K562 (cell line): ENCODE measurements at regions not wholly inside any gene's neighbourhood (a gene's known extent, or its start where the extent isn't known, plus 50 kb on each side); places are given as distances from the start of the nearest gene placed in this dataset.

Source experiments
- ATAC-seq: fragments of 200-7000 bp; cut with Tn5 transposase; 3 replicates; pipeline ENCODE4 v1.9.1; 2020; ENCODE audit warnings: moderate library complexity
- BruUV-seq: library from RNA; stranded (reverse); fragments of 400-500 nt; replicated peaks from 2 replicates; lab custom pipeline; 2021; lab: Mats Ljungman, UMichigan
- CTCF ChIA-PET: fragments of 300-600 bp; formaldehyde crosslinking; extraction: SDS; loops from one replicate; lab custom pipeline; 2021; ENCODE audit warnings: low intra/inter-chr PET ratio; lab: Yijun Ruan, JAX
- POLR2A ChIA-PET: fragments of 300-600, 350-650 bp; sonication (Branson Sonifier 250); formaldehyde crosslinking; extraction: SDS; loops from one replicate; lab custom pipeline; 2021; ENCODE audit warnings: antibody characterized with exemption, inconsistent platforms; lab: Yijun Ruan, JAX
- DNase-seq, 4 experiments: peaks; one replicate each; pipeline versions ENCODE4 v3.0.0 to v3.0.0-alpha.2; 2011 to 2018; ENCODE audit warnings: low spot score in 3 of 4, mixed read lengths in 3 of 4; ENCODE audit errors: extremely low read depth in 1 of 4
- FAIRE-seq: peaks from 2 replicates; lab custom pipeline; 2011; peaks lifted over from hg19 to GRCh38; lab: Jason Lieb, UNC
- H2AFZ ChIP-seq: 2 replicates; pipeline ENCODE4 v1.6.0; 2011; ENCODE audit warnings: low read depth, low read length, control low read depth, inconsistent platforms
- H3K27ac ChIP-seq: fragments of 200-600 bp; 3 replicates; pipeline ENCODE4 v1.8.0; 2011; ENCODE audit warnings: low read depth, mild to moderate bottlenecking, control low read depth, inconsistent platforms, low read length, moderate library complexity, mixed read lengths; ENCODE audit errors: extremely low read depth
- H3K27me3 ChIP-seq, 2 experiments: fragments of 300-600 bp in 1 of 2; 2 replicates in 1 of 2; 3 replicates in 1 of 2; pipeline versions ENCODE4 v1.6.0 to v1.8.0; 2011; ENCODE audit warnings: inconsistent platforms in 2 of 2, low read length in 2 of 2, mild to moderate bottlenecking in 1 of 2, mixed read lengths in 1 of 2, moderate library complexity in 1 of 2; ENCODE audit not compliant: control insufficient read depth in 2 of 2, insufficient read depth in 2 of 2
- H3K36me3 ChIP-seq: fragments of 300-600 bp; 3 replicates; pipeline ENCODE4 v1.8.0; 2011; ENCODE audit warnings: mild to moderate bottlenecking, low read length, inconsistent platforms; ENCODE audit not compliant: control insufficient read depth, insufficient read depth
- H3K4me1 ChIP-seq, 2 experiments: fragments of 200-600 bp in 1 of 2; replicated peaks in 1 of 2; 2 replicates in 1 of 2; 3 replicates in 1 of 2; pipeline versions ENCODE4 v1.5.1 to v1.8.0; 2011; ENCODE audit warnings: inconsistent platforms in 2 of 2, low read length in 2 of 2, mild to moderate bottlenecking in 1 of 2, mixed read lengths in 1 of 2, moderate library complexity in 1 of 2; ENCODE audit not compliant: control insufficient read depth in 2 of 2, insufficient read depth in 2 of 2
- H3K4me2 ChIP-seq: 2 replicates; pipeline ENCODE4 v1.6.1; 2011; ENCODE audit warnings: low read length, control low read depth, inconsistent platforms, mixed read lengths; ENCODE audit not compliant: insufficient read depth
- H3K4me3 ChIP-seq: fragments of 200-600 bp; sonication (generic), shearing (Covaris generic); 2 replicates; pipeline ENCODE4 v1.5.1; 2016; ENCODE audit warnings: control low read depth, inconsistent platforms
- H3K79me2 ChIP-seq: fragments of 200-600 bp; 3 replicates; pipeline ENCODE4 v1.8.0; 2011; ENCODE audit warnings: low read length, inconsistent platforms; ENCODE audit not compliant: control insufficient read depth, insufficient read depth
- H3K9ac ChIP-seq, 2 experiments: 2 replicates each; pipeline versions ENCODE4 v1.6.0 to v1.6.1; 2011; ENCODE audit warnings: low read depth in 2 of 2, low read length in 2 of 2, control low read depth in 1 of 2, inconsistent platforms in 1 of 2, mild to moderate bottlenecking in 1 of 2, mixed read lengths in 1 of 2; ENCODE audit not compliant: insufficient read depth in 1 of 2
- H3K9me1 ChIP-seq: one replicate; pipeline ENCODE4 v1.6.0; 2011; ENCODE audit warnings: inconsistent platforms, mild to moderate bottlenecking, low read length, moderate library complexity; ENCODE audit not compliant: control insufficient read depth, insufficient read depth
- H3K9me3 ChIP-seq: replicated peaks from 2 replicates; pipeline ENCODE4 v1.5.1; 2011; ENCODE audit warnings: low read depth, low read length, inconsistent platforms; ENCODE audit not compliant: control insufficient read depth, insufficient read depth
- H4K20me1 ChIP-seq: replicated peaks from 2 replicates; pipeline ENCODE4 v1.6.1; 2011; ENCODE audit warnings: low read length, inconsistent platforms, mixed read lengths; ENCODE audit not compliant: control insufficient read depth, insufficient read depth
- DEAF1 ChIP-seq: fragments of 450-650 bp; formaldehyde crosslinking; IDR thresholded peaks from 2 replicates; pipeline ENCODE4 v1.4.0; 2020; ENCODE audit warnings: mild to moderate bottlenecking, moderate library complexity
- ERF ChIP-seq: fragments of 450-650 bp; formaldehyde crosslinking; IDR thresholded peaks from 2 replicates; pipeline ENCODE4 v1.4.0; 2020; ENCODE audit warnings: mild to moderate bottlenecking, mixed read lengths
- FOXK1 ChIP-seq: sonication (generic); formaldehyde crosslinking; IDR thresholded peaks from 2 replicates; pipeline ENCODE4 v1.8.0; 2022; ENCODE audit warnings: missing genetic modification reagents, mild to moderate bottlenecking, borderline replicate concordance
- IFI16 ChIP-seq: fragments of 250-450 bp; sonication (Bioruptor Pico); IDR thresholded peaks from 2 replicates; pipeline ENCODE4 v2.1.2; 2022; ENCODE audit warnings: mild to moderate bottlenecking, inconsistent platforms
- JUND ChIP-seq, 2 experiments: IDR thresholded peaks; 2 replicates in 1 of 2; 3 replicates in 1 of 2; pipeline ENCODE4 v1.6.1; 2011; ENCODE audit warnings: borderline replicate concordance in 2 of 2, low read depth in 2 of 2, low read length in 2 of 2, improper control_type of control experiment in 1 of 2, missing biosample characterization in 1 of 2, missing genetic modification characterization in 1 of 2, missing genetic modification reagents in 1 of 2
- KLF1 ChIP-seq: fragments of 450-650 bp; IDR thresholded peaks from 2 replicates; pipeline ENCODE4 v1.6.1; 2016; ENCODE audit warnings: missing genetic modification characterization, missing compliant biosample characterization
- MTF1 ChIP-seq: fragments of 250-450 bp; sonication (Bioruptor Pico); IDR thresholded peaks from 2 replicates; pipeline ENCODE4 v1.9.0; 2021; ENCODE audit warnings: moderate library complexity, mild to moderate bottlenecking, inconsistent platforms, borderline replicate concordance
- PATZ1 ChIP-seq: fragments of 250-450 bp; sonication (Bioruptor Pico); IDR thresholded peaks from 2 replicates; pipeline ENCODE4 v1.5.0; 2020; ENCODE audit warnings: mild to moderate bottlenecking, borderline replicate concordance
- PKNOX1 ChIP-seq: fragments of 450-650 bp; IDR thresholded peaks from 2 replicates; pipeline ENCODE4 v1.6.1; 2016
- PTTG1 ChIP-seq: fragments of 450-650 bp; IDR thresholded peaks from 2 replicates; pipeline ENCODE4 v1.6.1; 2016; ENCODE audit warnings: low read depth, mild to moderate bottlenecking, missing genetic modification characterization, missing compliant biosample characterization
- SP1 ChIP-seq: sonication (generic); formaldehyde crosslinking; IDR thresholded peaks from 2 replicates; pipeline ENCODE4 v1.8.1; 2022; ENCODE audit warnings: mild to moderate bottlenecking, missing genetic modification reagents
- TOE1 ChIP-seq, 2 experiments: fragments of 450-650 bp in 1 of 2; sonication (generic) in 1 of 2; formaldehyde crosslinking in 1 of 2; IDR thresholded peaks; 2 replicates each; pipeline versions ENCODE4 v1.7.1 to v1.8.0; 2016 to 2022; ENCODE audit warnings: borderline replicate concordance in 2 of 2, mild to moderate bottlenecking in 2 of 2, antibody characterized with exemption in 1 of 2, inconsistent platforms in 1 of 2, low read depth in 1 of 2, missing genetic modification reagents in 1 of 2, moderate library complexity in 1 of 2
- ZNF764 ChIP-seq: fragments of 250-450 bp; sonication (Bioruptor Pico); IDR thresholded peaks from 2 replicates; pipeline ENCODE4 v1.4.0; 2020; ENCODE audit warnings: low read depth, mild to moderate bottlenecking, moderate library complexity
- ZNF766 ChIP-seq: fragments of 200-800 bp; sonication (Bioruptor generic); conservative IDR thresholded peaks from 2 replicates; pipeline ENCODE4 v1.6.1; 2016; ENCODE audit warnings: missing genetic modification characterization, missing compliant biosample characterization
- WGBS: fragments of 100-300 bp; shearing (Covaris generic); methylation state at CpG from one replicate; pipeline ENCODE4 v1.1.6; 2016; ENCODE audit warnings: low coverage, mixed read lengths; ENCODE audit not compliant: insufficient coverage; ENCODE audit errors: missing lambda C conversion rate; 5-methylcytosine and 5-hydroxymethylcytosine counted together
- in situ Hi-C: fragments of 300-500 bp; cut with MboI; formaldehyde crosslinking; loops from 4 replicates; pipeline ENCODE4 v1.15.0; 2018; ENCODE audit warnings: inconsistent platforms, mixed read lengths
- intact Hi-C: fragments of 100-400 bp; cut with micrococcal nuclease; formaldehyde crosslinking; loops from 2 replicates; pipeline ENCODE4 v1.14.2; 2022

GRCh38 chr6:14792118-14792955, 453.5 kb upstream of the JARID2 start:
- WGBS, result 32% methylated on average over 6 of the region's 6 CpGs
- peak; percentile 52 for FAIRE-seq
- no peak overlapping the region for H3K27ac ChIP-seq
- TF ChIP-seq PKNOX1 (peak; percentile 47; the same call in 1 of the 2 replicates), PTTG1 (tag) (0 out of 2 replicates have a peak, but pooled peaks have one; percentile 40), ERF (no peak), ZNF764 (CRISPR knock-in tag) (no peak), DEAF1 (CRISPR knock-in tag) (no peak), ZNF766 (0 out of 2 replicates have a peak, but pooled peaks have one; percentile 63), SP1 (no peak), JUND (IDR thresholded peaks at IDR 0.05; ENCODE audit: borderline replicate concordance, low read depth, low read length) (no peak), JUND (tag; IDR thresholded peaks at IDR 0.05; ENCODE audit: borderline replicate concordance, low read depth, low read length) (0 out of 3 replicates have a peak, but pooled peaks have one; percentile 30), PATZ1 (CRISPR knock-in tag) (no peak), IFI16 (CRISPR knock-in tag) (no peak), KLF1 (tag) (no peak), MTF1 (no peak), TOE1 (IDR thresholded peaks at IDR 0.05; ENCODE audit: borderline replicate concordance) (peak; percentile 28; the same call in 1 of the 2 replicates), TOE1 (CRISPR knock-in tag; IDR thresholded peaks at IDR 0.05; ENCODE audit: borderline replicate concordance, low read depth) (no peak), FOXK1 (no peak)

More at GRCh38 chr6:14792118-14792955, 453.5 kb upstream of the JARID2 start:
- intact Hi-C loops (no loop called here), in situ Hi-C loops (no loop called here)
- Histone ChIP-seq H4K20me1 (no peaks in the 10 kb centered on the region), H2AFZ (peak overlapping the region; percentile 50), H3K4me1 (peaks cover 0 to 21% of the 10 kb centered on the region in 2 experiments; a peak in 3 of 5 replicates), H3K9me1 (no peaks in the 10 kb centered on the region), H3K9me3 (no peaks in the 10 kb centered on the region), H3K4me3 (no peak overlapping the region), H3K36me3 (no peaks in the 10 kb centered on the region), H3K79me2 (no peaks in the 10 kb centered on the region), H3K4me2 (no peak overlapping the region), H3K9ac (no peak overlapping the region), H3K27me3 (no peaks in the 10 kb centered on the region)
- ATAC-seq (0 out of 3 replicates have a peak, but pooled peaks have one; percentile 27), DNase-seq (no peak)
- ChIA-PET POLR2A (interaction anchor here (0.6 to 1.7 kb wide), 4 partner anchors 9 to 82 kb away, joined by 3 to 8 read pairs (median 4); no protein-coding TSS in a partner anchor), CTCF (no interaction called here)
- no TSS peak for BruUV-seq
